WI38 (cell line): ENCODE measurements at regions not wholly inside any gene's neighbourhood (a gene's known extent, or its start where the extent isn't known, plus 50 kb on each side); places are given as distances from the start of the nearest gene placed in this dataset.

Source experiments
- H3K4me3 ChIP-seq: 2 replicates; pipeline ENCODE4 v1.5.1; 2011; ENCODE audit warnings: low read depth, mild to moderate bottlenecking, control low read depth, low read length
- CTCF ChIP-seq: IDR thresholded peaks from 2 replicates; pipeline ENCODE4 v1.5.1; 2012; ENCODE audit warnings: low read depth, mild to moderate bottlenecking, control low read depth, low read length

GRCh38 chr5:40268088-40268487, 411.6 kb upstream of the PTGER4 start:
- no peak for TF ChIP-seq CTCF
- H3K4me3 ChIP-seq, result no peak overlapping the region

- no peak overlapping the region for H3K4me3 ChIP-seq
- no peak for TF ChIP-seq CTCF
These were observed 412.8 kb upstream of the PTGER4 start for GRCh38 chr5:40266952-40267351.

GRCh38 chr5:40261984-40262383, 417.7 kb upstream of the PTGER4 start:
- TF ChIP-seq CTCF, result no peak

GRCh38 chr5:40260361-40260760, 419.4 kb upstream of the PTGER4 start:
- TF ChIP-seq CTCF, result no peak

More at GRCh38 chr5:40261984-40262383, 417.7 kb upstream of the PTGER4 start:
- no peak overlapping the region for H3K4me3 ChIP-seq

GRCh38 chr5:40258222-40258621, 421.5 kb upstream of the PTGER4 start:
- no peak for TF ChIP-seq CTCF
- no peak overlapping the region for H3K4me3 ChIP-seq

More at GRCh38 chr5:40260361-40260760, 419.4 kb upstream of the PTGER4 start:
- H3K4me3 ChIP-seq, result no peak overlapping the region

GRCh38 chr5:40240671-40241070, 439.0 kb upstream of the PTGER4 start:
- no peak for TF ChIP-seq CTCF
- no peak overlapping the region for H3K4me3 ChIP-seq

GRCh38 chr5:40240111-40240510, 439.6 kb upstream of the PTGER4 start:
- TF ChIP-seq CTCF, result no peak

More at GRCh38 chr5:40240111-40240510, 439.6 kb upstream of the PTGER4 start:
- no peak overlapping the region for H3K4me3 ChIP-seq
